ENCODE measurements at regions not wholly inside any gene's neighbourhood (a gene's known extent, or its start where the extent isn't known, plus 50 kb on each side); places are given as distances from the start of the nearest gene placed in this dataset.
"Not testable (repeated sequence)": the region's sequence is repeated elsewhere in the genome, so short reads cannot be mapped to it uniquely, and the experiment has no call there.

GRCh38 chr14:48709277-48709785 is 876.8 kb downstream of the RPS29 start:
- no peak for DNase-seq (ENCODE audit: low read depth)

- no peak for DNase-seq (ENCODE audit: low read depth)
Measured at GRCh38 chr14:48704639-48705038, 881.5 kb downstream of the RPS29 start.

- no peak for DNase-seq (ENCODE audit: low read depth)
Measured at GRCh38 chr14:48703728-48704467, 882.3 kb downstream of the RPS29 start.

GRCh38 chr14:48697362-48697761 is 888.8 kb downstream of the RPS29 start:
- DNase-seq (ENCODE audit: low read depth) = not testable (repeated sequence)

- DNase-seq (ENCODE audit: low read depth) = no peak
Measured at GRCh38 chr14:48693793-48694192, 892.4 kb downstream of the RPS29 start.

GRCh38 chr14:48690349-48690748 is 895.8 kb downstream of the RPS29 start:
- DNase-seq (ENCODE audit: low read depth) = no peak

- DNase-seq (ENCODE audit: low read depth) = no peak
Measured at GRCh38 chr14:48686650-48687049, 899.5 kb downstream of the RPS29 start.

- no peak for DNase-seq (ENCODE audit: low read depth)
Measured at GRCh38 chr14:48672506-48672905, 913.7 kb downstream of the RPS29 start.

- no peak for DNase-seq (ENCODE audit: low read depth)
Measured at GRCh38 chr14:48670939-48671338, 915.2 kb downstream of the RPS29 start.

GRCh38 chr14:48665077-48665784 is 920.9 kb downstream of the RPS29 start:
- no peak for DNase-seq (ENCODE audit: low read depth)

- no peak for DNase-seq (ENCODE audit: low read depth)
Measured at GRCh38 chr14:48643241-48643640, 942.9 kb downstream of the RPS29 start.

GRCh38 chr14:48628870-48629269 is 953.5 kb upstream of the MDGA2 start:
- DNase-seq (ENCODE audit: low read depth) = no peak

GRCh38 chr14:48622980-48623379 is 947.6 kb upstream of the MDGA2 start:
- DNase-seq (ENCODE audit: low read depth) = no peak

GRCh38 chr14:48618057-48618456 is 942.7 kb upstream of the MDGA2 start:
- DNase-seq (ENCODE audit: low read depth) = no peak

- DNase-seq (ENCODE audit: low read depth) = no peak
Measured at GRCh38 chr14:48616931-48617330, 941.5 kb upstream of the MDGA2 start.

GRCh38 chr14:48615618-48616017 is 940.2 kb upstream of the MDGA2 start:
- DNase-seq (ENCODE audit: low read depth) = no peak

- DNase-seq (ENCODE audit: low read depth) = no peak
Measured at GRCh38 chr14:48614003-48614402, 938.6 kb upstream of the MDGA2 start.

- DNase-seq (ENCODE audit: low read depth) = not testable (repeated sequence)
Measured at GRCh38 chr14:48606960-48607359, 931.6 kb upstream of the MDGA2 start.

GRCh38 chr14:48598458-48598857 is 923.1 kb upstream of the MDGA2 start:
- no peak for DNase-seq (ENCODE audit: low read depth)

- no peak for DNase-seq (ENCODE audit: low read depth)
Measured at GRCh38 chr14:48586099-48586498, 910.7 kb upstream of the MDGA2 start.

GRCh38 chr14:48584031-48584430 is 908.6 kb upstream of the MDGA2 start:
- no peak for DNase-seq (ENCODE audit: low read depth)

- DNase-seq (ENCODE audit: low read depth) = no peak
Measured at GRCh38 chr14:48582938-48583337, 907.5 kb upstream of the MDGA2 start.

GRCh38 chr14:48580692-48581091 is 905.3 kb upstream of the MDGA2 start:
- no peak for DNase-seq (ENCODE audit: low read depth)

Measured in stromal cell of bone marrow (primary cell).